ENCODE measurements at regions not wholly inside any gene's neighbourhood (a gene's known extent, or its start where the extent isn't known, plus 50 kb on each side); places are given as distances from the start of the nearest gene placed in this dataset.

GRCh38 chr1:208324005-208324404 lies 79.8 kb upstream of the PLXNA2 start:
- TF ChIP-seq TAF1 (IDR thresholded peaks at IDR 0.05; ENCODE audit: borderline replicate concordance, low read depth, low read length) (no peak), POLR2A (IDR thresholded peaks at IDR 0.05; ENCODE audit: low read depth, low read length) (no peak)

All from GM12892 (cell line).